ENCODE measurements at regions not wholly inside any gene's neighbourhood (a gene's known extent, or its start where the extent isn't known, plus 50 kb on each side); places are given as distances from the start of the nearest gene placed in this dataset.

DNA sequence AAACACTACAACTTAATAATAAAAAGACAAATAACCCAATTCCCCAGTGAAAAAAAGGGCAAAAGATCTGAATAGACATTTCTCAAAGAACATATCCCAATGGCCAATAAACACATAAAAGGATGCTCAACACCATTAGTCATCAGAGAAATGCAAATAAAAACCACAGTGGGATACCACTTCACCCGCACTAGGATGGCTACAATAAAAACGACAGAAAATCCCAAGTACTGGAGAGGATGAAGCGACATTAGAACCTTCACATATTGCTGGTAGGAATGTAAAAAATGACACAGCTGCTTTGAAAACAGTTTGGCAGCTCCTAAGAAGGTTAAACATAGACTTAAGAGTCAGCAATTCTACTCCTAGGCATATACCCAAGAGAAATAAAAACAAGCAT is 140.6 kb upstream of the ARX start:
- Histone ChIP-seq H3K4me1 (ENCODE audit: control insufficient read depth in 5 of 5, insufficient read depth in 5 of 5, low read length in 5 of 5) (no peaks in the 10 kb centered on the region), H3K27me3 (ENCODE audit: control insufficient read depth in 3 of 3, insufficient read depth in 3 of 3, low read length in 2 of 3) (peaks cover 0 to 11% (median 8%) of the 10 kb centered on the region in 3 donors), H3K9ac (ENCODE audit: insufficient read depth in 1 of 2, low read length in 2 of 2) (no peak overlapping the region), H3K9me3 (ENCODE audit: control insufficient read depth in 4 of 4, insufficient read depth in 3 of 4, low read length in 3 of 4) (no peaks in the 10 kb centered on the region), H3K27ac (ENCODE audit: low read depth in 1 of 2, low read length in 1 of 2) (no peak overlapping the region), H3K36me3 (ENCODE audit: control insufficient read depth in 4 of 4, insufficient read depth in 4 of 4, low read length in 4 of 4) (no peaks in the 10 kb centered on the region), H3K4me3 (no peak overlapping the region)
- 43 to 80% methylated on average over 3 of the region's 3 CpGs for WGBS, 2 donors
- DNase-seq (no peak), ATAC-seq (ENCODE audit: insufficient read depth, low FRiP score) (no peak)
- TF ChIP-seq, protein P1, sequence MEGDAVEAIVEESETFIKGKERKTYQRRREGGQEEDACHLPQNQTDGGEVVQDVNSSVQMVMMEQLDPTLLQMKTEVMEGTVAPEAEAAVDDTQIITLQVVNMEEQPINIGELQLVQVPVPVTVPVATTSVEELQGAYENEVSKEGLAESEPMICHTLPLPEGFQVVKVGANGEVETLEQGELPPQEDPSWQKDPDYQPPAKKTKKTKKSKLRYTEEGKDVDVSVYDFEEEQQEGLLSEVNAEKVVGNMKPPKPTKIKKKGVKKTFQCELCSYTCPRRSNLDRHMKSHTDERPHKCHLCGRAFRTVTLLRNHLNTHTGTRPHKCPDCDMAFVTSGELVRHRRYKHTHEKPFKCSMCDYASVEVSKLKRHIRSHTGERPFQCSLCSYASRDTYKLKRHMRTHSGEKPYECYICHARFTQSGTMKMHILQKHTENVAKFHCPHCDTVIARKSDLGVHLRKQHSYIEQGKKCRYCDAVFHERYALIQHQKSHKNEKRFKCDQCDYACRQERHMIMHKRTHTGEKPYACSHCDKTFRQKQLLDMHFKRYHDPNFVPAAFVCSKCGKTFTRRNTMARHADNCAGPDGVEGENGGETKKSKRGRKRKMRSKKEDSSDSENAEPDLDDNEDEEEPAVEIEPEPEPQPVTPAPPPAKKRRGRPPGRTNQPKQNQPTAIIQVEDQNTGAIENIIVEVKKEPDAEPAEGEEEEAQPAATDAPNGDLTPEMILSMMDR (IDR thresholded peaks at IDR 0.05; ENCODE audit: control extremely low read depth, extremely low read depth): no peak

DNA sequence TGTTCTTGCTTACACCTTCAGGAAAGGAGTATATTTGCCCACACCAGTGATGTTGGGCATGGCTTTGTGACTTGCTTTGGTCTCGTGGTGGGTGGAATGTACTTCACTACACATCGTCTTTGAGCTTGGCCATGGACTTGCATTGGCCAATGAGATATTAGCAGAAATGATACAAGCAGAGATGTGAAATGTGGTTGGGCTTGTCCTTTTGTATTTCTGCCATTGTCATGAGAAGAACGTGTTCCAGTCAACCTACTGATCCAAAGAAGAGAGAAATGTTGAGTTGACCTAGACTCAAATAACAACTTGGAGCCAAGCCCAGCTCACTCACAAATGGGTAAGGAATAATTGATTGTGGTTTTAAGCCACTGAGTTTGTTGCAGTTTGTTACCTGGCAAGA is 138.4 kb upstream of the ARX start:
- DNase-seq (no peak), ATAC-seq (ENCODE audit: insufficient read depth, low FRiP score) (no peak)
- H3K36me3 ChIP-seq (ENCODE audit: control insufficient read depth in 4 of 4, insufficient read depth in 4 of 4, low read length in 4 of 4): no peaks in the 10 kb centered on the region
- no peak overlapping the region for H3K4me3 ChIP-seq
- H3K9ac ChIP-seq (ENCODE audit: insufficient read depth in 1 of 2, low read length in 2 of 2): no peak overlapping the region
- H3K9me3 ChIP-seq (ENCODE audit: control insufficient read depth in 4 of 4, insufficient read depth in 3 of 4, low read length in 3 of 4): no peaks in the 10 kb centered on the region
- TF ChIP-seq, protein P1 (IDR thresholded peaks at IDR 0.05; ENCODE audit: control extremely low read depth, extremely low read depth): no peak
- H3K4me1 ChIP-seq (ENCODE audit: control insufficient read depth in 5 of 5, insufficient read depth in 5 of 5, low read length in 5 of 5): no peaks in the 10 kb centered on the region
- WGBS, 2 donors: 63 to 73% methylated on average over 3 of the region's 3 CpGs
- no peak overlapping the region for H3K27ac ChIP-seq (ENCODE audit: low read depth in 1 of 2, low read length in 1 of 2)
- H3K27me3 ChIP-seq (ENCODE audit: control insufficient read depth in 3 of 3, insufficient read depth in 3 of 3, low read length in 2 of 3): peaks cover 0 to 13% (median 8%) of the 10 kb centered on the region in 3 donors

DNA sequence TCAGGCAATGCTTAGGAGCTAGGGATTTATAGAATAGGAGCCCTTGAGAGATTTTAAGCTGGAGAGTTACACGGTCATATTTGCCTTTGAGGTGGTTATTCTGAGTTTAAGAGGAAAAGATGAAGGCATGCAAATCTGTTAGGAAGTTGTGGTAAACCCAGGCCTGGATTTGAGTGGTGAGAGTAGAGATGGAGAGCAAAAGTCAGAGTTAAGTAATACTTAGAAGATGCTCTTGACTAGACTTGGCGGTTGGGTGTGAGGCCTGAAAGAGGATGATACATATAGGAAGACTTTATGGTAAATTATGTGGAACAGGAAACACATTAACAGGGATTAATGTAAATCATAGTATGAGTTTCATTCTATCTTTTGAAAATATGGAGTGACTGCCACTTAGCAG is 136.0 kb upstream of the ARX start:
- DNase-seq (no peak), ATAC-seq (ENCODE audit: insufficient read depth, low FRiP score) (no peak)
- Histone ChIP-seq H3K9ac (ENCODE audit: insufficient read depth in 1 of 2, low read length in 2 of 2) (no peak overlapping the region), H3K36me3 (ENCODE audit: control insufficient read depth in 4 of 4, insufficient read depth in 4 of 4, low read length in 4 of 4) (no peaks in the 10 kb centered on the region), H3K9me3 (ENCODE audit: control insufficient read depth in 4 of 4, insufficient read depth in 3 of 4, low read length in 3 of 4) (no peaks in the 10 kb centered on the region), H3K4me1 (ENCODE audit: control insufficient read depth in 5 of 5, insufficient read depth in 5 of 5, low read length in 5 of 5) (no peaks in the 10 kb centered on the region), H3K27me3 (ENCODE audit: control insufficient read depth in 3 of 3, insufficient read depth in 3 of 3, low read length in 2 of 3) (peaks cover 0 to 11% (median 10%) of the 10 kb centered on the region in 3 donors), H3K4me3 (no peak overlapping the region), H3K27ac (ENCODE audit: low read depth in 1 of 2, low read length in 1 of 2) (no peak overlapping the region)
- WGBS, 2 donors: 69 to 74% methylated on average over 2 of the region's 2 CpGs
- TF ChIP-seq, protein P1 (IDR thresholded peaks at IDR 0.05; ENCODE audit: control extremely low read depth, extremely low read depth): no peak

All from lung (tissue), 11 donors.